NB4 (cell line): ENCODE measurements at regions not wholly inside any gene's neighbourhood (a gene's known extent, or its start where the extent isn't known, plus 50 kb on each side); places are given as distances from the start of the nearest gene placed in this dataset.

Source experiments
- DNase-seq: peaks from one replicate; pipeline ENCODE4 v3.0.0; 2010; ENCODE audit warnings: low read depth
- H3K4me3 ChIP-seq: one replicate; pipeline ENCODE4 v1.5.1; 2011; ENCODE audit warnings: mild to moderate bottlenecking, low read depth, low read length, moderate library complexity
- CTCF ChIP-seq: IDR thresholded peaks from one replicate; pipeline ENCODE4 v1.5.1; 2012; ENCODE audit warnings: low read depth, low read length
- MAX ChIP-seq: IDR thresholded peaks from 2 replicates; pipeline ENCODE4 v1.6.1; 2011; ENCODE audit warnings: low read depth, low read length
- MYC ChIP-seq: IDR thresholded peaks from 2 replicates; pipeline ENCODE4 v1.6.1; 2011; ENCODE audit warnings: low read depth, low read length
- POLR2A ChIP-seq: IDR thresholded peaks from 2 replicates; pipeline ENCODE4 v1.6.1; 2011; ENCODE audit warnings: mild to moderate bottlenecking; ENCODE audit not compliant: insufficient read length; ENCODE audit errors: extremely low read depth

DNA sequence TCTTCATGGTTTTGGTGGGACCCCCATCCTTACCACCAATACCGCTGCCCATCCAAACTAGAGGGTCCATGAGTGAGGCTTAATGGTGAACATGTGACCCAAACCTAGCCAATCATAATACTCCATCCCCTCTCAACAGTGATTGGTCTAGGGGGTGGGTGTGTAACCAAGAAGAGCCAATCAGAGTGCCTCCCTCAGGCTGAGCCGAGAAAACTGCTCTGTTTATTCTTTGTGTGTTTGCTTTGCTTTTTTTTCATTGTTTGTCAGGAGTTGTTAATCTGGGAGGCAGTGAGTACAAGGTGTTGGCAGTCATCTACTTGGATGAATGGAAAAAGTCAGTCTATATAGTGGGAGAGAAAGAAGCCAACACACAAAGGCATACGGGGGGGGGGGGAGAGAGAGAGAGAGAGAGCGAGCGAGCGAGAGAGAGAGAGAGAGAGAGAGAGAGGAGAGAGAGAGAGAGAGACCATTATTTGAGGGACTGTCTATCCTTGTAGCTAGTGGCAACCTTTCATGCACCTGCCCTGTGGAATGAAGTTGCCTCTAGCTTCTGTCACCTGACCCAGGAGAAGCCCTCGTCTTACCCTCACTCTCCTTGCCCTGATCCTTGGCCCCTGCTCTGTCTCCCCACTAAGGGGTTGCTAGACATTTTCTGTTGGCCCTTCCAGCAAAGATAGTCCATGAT, 441.7 kb downstream of the TYW1 start:
- H3K4me3 ChIP-seq: no peak overlapping the region
- DNase-seq: no peak
- TF ChIP-seq MYC (no peak), POLR2A (no peak), CTCF (no peak), MAX (no peak)

DNA sequence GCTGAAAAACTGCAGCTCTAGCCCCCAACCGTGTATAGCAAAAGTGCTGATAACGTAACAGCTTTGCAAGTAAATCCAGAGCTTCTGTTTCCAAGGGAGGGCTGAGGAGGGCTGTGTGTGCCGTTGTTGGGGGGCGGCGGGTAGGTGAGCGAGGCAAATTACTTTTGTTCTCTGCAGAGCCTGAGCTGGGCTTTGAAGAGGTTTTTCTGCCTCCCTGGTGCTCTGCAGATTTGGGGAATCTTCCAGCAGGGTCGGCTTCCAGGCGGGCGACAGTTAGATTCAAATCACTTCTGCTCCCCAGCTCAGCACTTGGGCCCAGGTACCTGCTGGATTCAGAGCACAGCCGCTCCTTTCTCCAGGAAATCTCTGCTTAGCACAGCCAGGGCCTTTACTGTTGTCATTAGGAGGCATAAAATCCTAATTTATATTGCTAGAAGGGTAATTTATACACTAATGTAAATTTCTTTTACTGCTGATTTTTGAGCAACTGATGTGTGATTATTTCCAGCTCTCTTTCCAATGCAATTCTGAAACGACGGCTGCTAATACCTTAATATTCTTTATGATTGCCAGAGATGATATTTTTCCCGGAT, 442.4 kb downstream of the TYW1 start:
- no peak for DNase-seq
- H3K4me3 ChIP-seq: no peak overlapping the region
- TF ChIP-seq MYC (no peak), POLR2A (no peak), CTCF (no peak), MAX (no peak)

- H3K4me3 ChIP-seq: no peak overlapping the region
- no peak for TF ChIP-seq MYC
- TF ChIP-seq MAX: no peak
- no peak for TF ChIP-seq POLR2A
- no peak for TF ChIP-seq CTCF
- no peak for DNase-seq
Measured at GRCh38 chr7:67440321-67440720, 443.7 kb downstream of the TYW1 start.

DNA sequence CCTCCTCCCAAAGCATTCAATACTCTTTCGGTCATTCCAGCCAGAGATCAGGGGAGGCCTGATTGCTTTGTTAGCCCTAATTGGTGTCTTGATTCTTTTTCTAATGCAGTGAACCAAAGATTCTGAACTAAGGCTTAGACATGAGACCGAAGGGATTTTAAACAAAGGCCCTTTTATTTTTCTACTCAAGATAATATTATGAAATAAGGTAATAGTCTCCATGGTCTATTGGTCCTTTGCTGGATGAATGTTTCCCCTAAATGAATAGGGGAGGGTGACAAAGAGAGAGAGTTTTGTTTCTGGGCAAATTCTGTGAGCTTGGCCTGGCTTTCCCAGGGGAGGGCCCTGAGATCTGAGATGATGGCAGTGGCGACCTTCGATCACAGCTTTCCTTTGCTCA, 449.1 kb downstream of the TYW1 start:
- no peak overlapping the region for H3K4me3 ChIP-seq
- TF ChIP-seq MYC: no peak
- no peak for TF ChIP-seq CTCF
- no peak for TF ChIP-seq MAX
- no peak for TF ChIP-seq POLR2A
- DNase-seq: no peak

- DNase-seq: no peak
- no peak for TF ChIP-seq MYC
- no peak for TF ChIP-seq MAX
- TF ChIP-seq POLR2A: no peak
- no peak for TF ChIP-seq CTCF
- no peak overlapping the region for H3K4me3 ChIP-seq
Measured at GRCh38 chr7:67447297-67447696, 450.7 kb downstream of the TYW1 start.
